ENCODE measurements at regions not wholly inside any gene's neighbourhood (a gene's known extent, or its start where the extent isn't known, plus 50 kb on each side); places are given as distances from the start of the nearest gene placed in this dataset.

- no peak for DNase-seq
Measured at GRCh38 chr16:26295625-26296304, 604.0 kb downstream of the HS3ST4 start.

- DNase-seq = no peak
Measured at GRCh38 chr16:26301516-26301915, 609.8 kb downstream of the HS3ST4 start.

GRCh38 chr16:26316683-26317464 lies 625.1 kb downstream of the HS3ST4 start:
- no peak for DNase-seq

- no peak for DNase-seq
Measured at GRCh38 chr16:26317885-26318284, 626.1 kb downstream of the HS3ST4 start.

- DNase-seq = no peak
Measured at GRCh38 chr16:26330654-26331053, 638.9 kb downstream of the HS3ST4 start.

- DNase-seq = no peak
Measured at GRCh38 chr16:26334218-26335111, 642.7 kb downstream of the HS3ST4 start.

- no peak for DNase-seq
Measured at GRCh38 chr16:26335236-26335853, 643.6 kb downstream of the HS3ST4 start.

- DNase-seq = no peak
Measured at GRCh38 chr16:26342621-26343020, 650.9 kb downstream of the HS3ST4 start.

GRCh38 chr16:26344240-26344776 lies 652.5 kb downstream of the HS3ST4 start:
- no peak for DNase-seq

GRCh38 chr16:26344976-26345375 lies 653.2 kb downstream of the HS3ST4 start:
- DNase-seq = no peak

GRCh38 chr16:26345966-26346365 lies 654.2 kb downstream of the HS3ST4 start:
- no peak for DNase-seq

- DNase-seq = no peak
Measured at GRCh38 chr16:26348095-26348494, 656.3 kb downstream of the HS3ST4 start.

GRCh38 chr16:26360867-26361266 lies 669.1 kb downstream of the HS3ST4 start:
- DNase-seq = no peak

- DNase-seq = no peak
Measured at GRCh38 chr16:26363581-26363980, 671.8 kb downstream of the HS3ST4 start.

GRCh38 chr16:26365161-26365940 lies 673.6 kb downstream of the HS3ST4 start:
- DNase-seq = no peak

- DNase-seq = no peak
Measured at GRCh38 chr16:26371349-26371869, 679.6 kb downstream of the HS3ST4 start.

GRCh38 chr16:26374279-26374925 lies 682.6 kb downstream of the HS3ST4 start:
- DNase-seq = no peak

GRCh38 chr16:26382586-26382985 lies 684.1 kb upstream of the C16orf82 start:
- DNase-seq = no peak

- no peak for DNase-seq
Measured at GRCh38 chr16:26386096-26386495, 680.6 kb upstream of the C16orf82 start.

- no peak for DNase-seq
Measured at GRCh38 chr16:26391833-26392232, 674.9 kb upstream of the C16orf82 start.

GRCh38 chr16:26394409-26394808 lies 672.3 kb upstream of the C16orf82 start:
- no peak for DNase-seq

All from T1000 (cell line).